HFF-Myc (cell line): ENCODE measurements at regions not wholly inside any gene's neighbourhood (a gene's known extent, or its start where the extent isn't known, plus 50 kb on each side); places are given as distances from the start of the nearest gene placed in this dataset.

Source experiments
- DNase-seq: peaks from one replicate; pipeline ENCODE4 v3.0.0-alpha.2; 2011; ENCODE audit warnings: low read depth; ENCODE audit errors: extremely low read depth
- H3K4me3 ChIP-seq: replicated peaks from 2 replicates; pipeline ENCODE4 v1.5.1; 2011; ENCODE audit warnings: low read depth, mild to moderate bottlenecking, control low read depth, low read length
- TF ChIP-seq, protein P1 (sequence below): IDR thresholded peaks from 2 replicates; pipeline ENCODE4 v1.5.1; 2012; ENCODE audit warnings: mild to moderate bottlenecking, low read depth, low read length, control low read depth; ENCODE audit errors: missing control alignments

DNA sequence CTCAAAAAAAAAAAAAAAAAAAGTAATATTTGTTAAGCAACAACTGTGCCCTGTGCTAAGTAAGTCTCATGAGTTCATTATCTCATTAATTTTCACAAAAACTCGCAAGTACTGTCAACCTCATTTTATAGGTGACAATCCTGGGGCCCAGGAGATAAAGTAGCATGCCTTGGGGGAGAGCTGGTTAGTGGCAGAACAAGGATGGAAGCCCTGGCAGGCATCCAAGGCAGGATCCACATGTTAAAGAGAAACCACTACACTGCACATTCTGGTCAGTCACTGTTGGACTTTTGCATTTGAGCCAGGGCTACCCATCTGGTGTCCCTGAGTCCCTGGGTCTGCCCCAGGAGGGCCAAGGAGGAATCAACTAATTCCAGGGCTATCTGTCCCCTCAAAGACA is 54.6 kb downstream of the ZFP36L2 start:
- no peak overlapping the region for H3K4me3 ChIP-seq
- peak; percentile 51 for DNase-seq
- TF ChIP-seq, protein P1, sequence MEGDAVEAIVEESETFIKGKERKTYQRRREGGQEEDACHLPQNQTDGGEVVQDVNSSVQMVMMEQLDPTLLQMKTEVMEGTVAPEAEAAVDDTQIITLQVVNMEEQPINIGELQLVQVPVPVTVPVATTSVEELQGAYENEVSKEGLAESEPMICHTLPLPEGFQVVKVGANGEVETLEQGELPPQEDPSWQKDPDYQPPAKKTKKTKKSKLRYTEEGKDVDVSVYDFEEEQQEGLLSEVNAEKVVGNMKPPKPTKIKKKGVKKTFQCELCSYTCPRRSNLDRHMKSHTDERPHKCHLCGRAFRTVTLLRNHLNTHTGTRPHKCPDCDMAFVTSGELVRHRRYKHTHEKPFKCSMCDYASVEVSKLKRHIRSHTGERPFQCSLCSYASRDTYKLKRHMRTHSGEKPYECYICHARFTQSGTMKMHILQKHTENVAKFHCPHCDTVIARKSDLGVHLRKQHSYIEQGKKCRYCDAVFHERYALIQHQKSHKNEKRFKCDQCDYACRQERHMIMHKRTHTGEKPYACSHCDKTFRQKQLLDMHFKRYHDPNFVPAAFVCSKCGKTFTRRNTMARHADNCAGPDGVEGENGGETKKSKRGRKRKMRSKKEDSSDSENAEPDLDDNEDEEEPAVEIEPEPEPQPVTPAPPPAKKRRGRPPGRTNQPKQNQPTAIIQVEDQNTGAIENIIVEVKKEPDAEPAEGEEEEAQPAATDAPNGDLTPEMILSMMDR, result no peak

- no peak overlapping the region for H3K4me3 ChIP-seq
- TF ChIP-seq, protein P1, result no peak
- no peak for DNase-seq
Measured at GRCh38 chr2:43170405-43171105, 55.9 kb downstream of the ZFP36L2 start.

DNA sequence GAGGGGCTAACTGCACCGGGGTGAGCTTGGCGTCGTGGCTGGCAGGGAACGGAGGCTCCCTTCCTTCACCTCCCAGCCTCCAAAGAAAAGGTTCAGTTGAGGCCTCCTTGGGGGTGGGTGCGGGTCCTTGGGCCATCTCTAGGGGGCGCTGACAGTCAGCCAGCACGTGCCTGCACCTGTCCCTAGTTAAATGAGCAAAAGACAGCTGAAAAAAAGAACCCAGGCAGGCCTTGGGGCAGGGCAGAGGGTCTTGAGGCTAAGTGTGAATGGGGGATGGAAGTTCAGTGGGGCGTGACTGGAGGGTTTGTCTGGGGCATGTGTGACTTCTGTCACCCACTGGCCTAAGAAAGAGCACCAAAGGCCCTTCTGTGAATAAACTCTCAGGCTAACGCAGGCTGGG is 56.4 kb downstream of the ZFP36L2 start:
- no peak overlapping the region for H3K4me3 ChIP-seq
- DNase-seq, result no peak
- TF ChIP-seq, protein P1, result peak; percentile 61

GRCh38 chr2:43169099-43169945 is 57.1 kb downstream of the ZFP36L2 start:
- H3K4me3 ChIP-seq, result no peak overlapping the region
- DNase-seq, result no peak
- TF ChIP-seq, protein P1, result no peak

DNA sequence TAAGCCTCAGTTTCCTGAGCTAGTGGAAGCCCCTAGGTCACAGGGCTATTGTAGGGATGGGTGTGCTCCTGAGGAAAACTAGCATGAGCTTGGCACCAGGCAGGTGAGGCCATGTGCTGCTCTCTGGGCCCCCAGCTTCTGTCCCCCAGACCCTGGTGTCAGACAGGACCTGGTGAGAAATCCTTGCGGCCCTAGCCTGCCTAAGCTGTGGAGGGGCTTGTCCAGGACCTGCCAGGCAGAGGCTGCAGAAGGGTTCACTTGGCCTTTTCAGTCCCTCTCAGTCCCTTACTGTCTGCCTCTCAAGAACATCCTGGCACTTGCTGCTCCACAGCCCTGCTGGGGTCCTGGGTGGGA is 58.4 kb downstream of the ZFP36L2 start:
- TF ChIP-seq, protein P1, result no peak
- no peak overlapping the region for H3K4me3 ChIP-seq
- no peak for DNase-seq

DNA sequence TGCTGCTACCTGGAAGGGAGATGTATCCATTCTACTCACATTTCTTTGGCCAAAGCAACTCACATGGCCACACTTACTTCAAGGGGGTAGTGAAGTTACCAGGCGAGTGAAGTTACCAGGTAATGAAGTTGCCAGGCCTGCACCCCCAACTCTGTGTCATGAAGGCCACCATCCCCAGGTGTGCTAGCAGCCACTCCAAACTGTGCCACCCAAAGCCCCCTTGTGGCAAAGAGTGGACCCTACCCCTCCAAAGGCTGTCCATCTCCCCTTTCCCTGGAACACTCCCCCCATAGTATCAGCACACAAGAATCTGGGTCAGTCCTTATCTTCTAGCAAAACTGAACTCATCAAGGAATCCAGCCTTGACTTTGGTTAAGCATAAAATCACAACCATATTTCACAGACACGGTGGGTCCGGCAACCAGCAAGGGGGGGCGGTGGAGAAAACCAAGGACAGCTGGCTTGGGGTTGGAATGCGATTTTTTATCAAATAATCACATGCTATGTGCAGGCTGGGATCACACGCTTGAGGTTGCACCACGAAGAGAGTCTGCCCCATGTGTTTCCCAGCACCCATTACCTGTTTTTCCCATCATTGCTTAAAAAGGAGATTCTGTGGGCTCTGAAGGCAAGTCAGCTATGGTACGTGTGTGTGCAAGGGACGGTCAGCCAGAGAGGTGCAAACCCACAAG is 60.9 kb downstream of the ZFP36L2 start:
- H3K4me3 ChIP-seq, result no peak overlapping the region
- DNase-seq, result no peak
- TF ChIP-seq, protein P1, result peak; percentile 29
